H1 (cell line): ENCODE measurements at regions not wholly inside any gene's neighbourhood (a gene's known extent, or its start where the extent isn't known, plus 50 kb on each side); places are given as distances from the start of the nearest gene placed in this dataset.

Source experiments
- CTCF ChIA-PET: fragments of 300-600 bp; sonication (Branson Sonifier 250); formaldehyde crosslinking; loops from one replicate; lab custom pipeline; 2021; ENCODE audit not compliant: partially characterized antibody; lab: Charles Lee
- POLR2A ChIA-PET: fragments of 300-600 bp; sonication (Branson Sonifier 250); formaldehyde crosslinking; loops from one replicate; lab custom pipeline; 2021; ENCODE audit warnings: inconsistent platforms; ENCODE audit not compliant: partially characterized antibody; lab: Charles Lee
- DNase-seq, 2 experiments: peaks; one replicate each; pipeline versions ENCODE4 v3.0.0 to v3.0.0-alpha.2; 2010 to 2022; ENCODE audit warnings: low spot score in 2 of 2, low read depth in 1 of 2, mixed read lengths in 1 of 2
- FAIRE-seq: peaks from 2 replicates; lab custom pipeline; 2011; peaks lifted over from hg19 to GRCh38; lab: Jason Lieb, UNC
- H2AFZ ChIP-seq: 2 replicates; pipeline ENCODE4 v1.8.1; 2012; ENCODE audit warnings: low read length, inconsistent platforms
- H2AK5ac ChIP-seq: 2 replicates; pipeline ENCODE4 v1.6.1; 2013; ENCODE audit warnings: low read depth, low read length
- H2BK120ac ChIP-seq: replicated peaks from 2 replicates; pipeline ENCODE3; 2013; ENCODE audit warnings: low read depth, low read length, inconsistent platforms
- H2BK12ac ChIP-seq: 2 replicates; pipeline ENCODE4 v1.6.1; 2013; ENCODE audit warnings: low read depth, low read length
- H2BK15ac ChIP-seq: 2 replicates; pipeline ENCODE4 v1.6.1; 2013; ENCODE audit warnings: low read length
- H2BK20ac ChIP-seq: 2 replicates; pipeline ENCODE4 v1.6.1; 2013; ENCODE audit warnings: low read length
- H2BK5ac ChIP-seq: 2 replicates; pipeline ENCODE4 v1.6.1; 2013; ENCODE audit warnings: low read depth, low read length
- H3K14ac ChIP-seq: 2 replicates; pipeline ENCODE4 v1.6.1; 2013; ENCODE audit warnings: inconsistent platforms; ENCODE audit not compliant: insufficient read length
- H3K18ac ChIP-seq: 2 replicates; pipeline ENCODE4 v1.6.1; 2013; ENCODE audit warnings: low read length; ENCODE audit errors: extremely low read depth
- H3K23ac ChIP-seq: 2 replicates; pipeline ENCODE4 v1.6.1; 2013; ENCODE audit warnings: inconsistent platforms; ENCODE audit not compliant: insufficient read length
- H3K23me2 ChIP-seq: 2 replicates; pipeline ENCODE4 v1.6.1; 2013; ENCODE audit warnings: low read depth, low read length
- H3K27ac ChIP-seq: 2 replicates; pipeline ENCODE4 v1.6.1; 2011; ENCODE audit warnings: low read depth, low read length, inconsistent platforms
- H3K27me3 ChIP-seq, 4 experiments: replicated peaks in 1 of 4; 1 replicate in 1 of 4; 2 replicates in 3 of 4; pipeline versions ENCODE4 v1.6.1 to v1.8.1; 2011 to 2013; ENCODE audit warnings: low read length in 3 of 4, mild to moderate bottlenecking in 3 of 4, inconsistent platforms in 2 of 4, mixed read lengths in 2 of 4, moderate library complexity in 1 of 4; ENCODE audit not compliant: control insufficient read depth in 3 of 4, insufficient read depth in 3 of 4; ENCODE audit errors: extremely low read depth in 1 of 4
- H3K36me3 ChIP-seq, 4 experiments: 2 replicates each; pipeline versions ENCODE4 v1.6.1 to v1.8.1; 2011 to 2013; ENCODE audit warnings: mild to moderate bottlenecking in 4 of 4, low read length in 3 of 4, moderate library complexity in 2 of 4, control low read depth in 1 of 4, inconsistent platforms in 1 of 4; ENCODE audit not compliant: insufficient read depth in 4 of 4, control insufficient read depth in 2 of 4
- H3K4ac ChIP-seq: replicated peaks from 2 replicates; pipeline ENCODE3; 2013; ENCODE audit warnings: low read length, low read depth, mixed read lengths, inconsistent platforms; ENCODE audit not compliant: insufficient read length
- H3K4me1 ChIP-seq, 4 experiments: replicated peaks in 1 of 4; 1 replicate in 1 of 4; 2 replicates in 3 of 4; pipeline versions ENCODE4 v1.6.1 to v1.8.1; 2011 to 2013; ENCODE audit warnings: low read length in 3 of 4, inconsistent platforms in 2 of 4, mixed read lengths in 1 of 4; ENCODE audit not compliant: insufficient read depth in 4 of 4, control insufficient read depth in 3 of 4
- H3K4me2 ChIP-seq, 2 experiments: 2 replicates each; pipeline versions ENCODE4 v1.6.1 to v1.8.1; 2011 to 2013; ENCODE audit warnings: low read depth in 2 of 2, low read length in 2 of 2, control low read depth in 1 of 2, inconsistent platforms in 1 of 2, mild to moderate bottlenecking in 1 of 2; ENCODE audit not compliant: insufficient read depth in 1 of 2
- H3K4me3 ChIP-seq, 4 experiments: fragments of 200-600, 300-600 bp in 1 of 4; sonication (generic), shearing (Covaris generic), sonication (Bioruptor Twin) in 1 of 4; 2 replicates each; pipeline versions ENCODE4 v1.5.1 to v1.8.1; 2011 to 2016; ENCODE audit warnings: low read length in 4 of 4, low read depth in 3 of 4, control low read depth in 2 of 4, inconsistent platforms in 2 of 4, mild to moderate bottlenecking in 2 of 4, mixed read lengths in 1 of 4, moderate library complexity in 1 of 4; ENCODE audit not compliant: insufficient read depth in 2 of 4; ENCODE audit errors: extremely low read depth in 1 of 4
- H3K56ac ChIP-seq: replicated peaks from 2 replicates; pipeline ENCODE3; 2013; ENCODE audit warnings: low read depth, mild to moderate bottlenecking, mixed read lengths, low read length, inconsistent platforms; ENCODE audit not compliant: insufficient read length
- H3K79me1 ChIP-seq: 2 replicates; pipeline ENCODE4 v1.6.1; 2013; ENCODE audit warnings: low read depth, low read length, control low read depth
- H3K79me2 ChIP-seq, 2 experiments: 2 replicates each; pipeline versions ENCODE4 v1.6.1 to v1.8.1; 2012 to 2013; ENCODE audit warnings: low read length in 2 of 2, mild to moderate bottlenecking in 2 of 2, inconsistent platforms in 1 of 2; ENCODE audit not compliant: insufficient read depth in 2 of 2, control insufficient read depth in 1 of 2
- H3K9ac ChIP-seq, 4 experiments: replicated peaks in 1 of 4; 1 replicate in 1 of 4; 2 replicates in 3 of 4; pipeline versions ENCODE4 v1.6.1 to v1.8.1; 2011 to 2013; ENCODE audit warnings: low read depth in 3 of 4, low read length in 3 of 4, control low read depth in 2 of 4, mild to moderate bottlenecking in 2 of 4, moderate library complexity in 2 of 4, inconsistent platforms in 1 of 4; ENCODE audit errors: extremely low read depth in 1 of 4
- H3K9me3 ChIP-seq, 2 experiments: 2 replicates each; pipeline versions ENCODE4 v1.6.1 to v1.8.1; 2012 to 2013; ENCODE audit warnings: mild to moderate bottlenecking in 2 of 2, moderate library complexity in 2 of 2, control low read depth in 1 of 2, inconsistent platforms in 1 of 2, low read depth in 1 of 2, low read length in 1 of 2, mixed read lengths in 1 of 2; ENCODE audit not compliant: insufficient read depth in 2 of 2
- H4K20me1 ChIP-seq, 2 experiments: replicated peaks in 1 of 2; 2 replicates each; pipeline versions ENCODE3 to v1.8.1; 2011 to 2013; ENCODE audit warnings: inconsistent platforms in 2 of 2, low read length in 2 of 2, mild to moderate bottlenecking in 1 of 2; ENCODE audit not compliant: insufficient read depth in 2 of 2, control insufficient read depth in 1 of 2
- H4K5ac ChIP-seq: 2 replicates; pipeline ENCODE4 v1.6.1; 2013; ENCODE audit warnings: low read length, low read depth, mixed read lengths, inconsistent platforms; ENCODE audit not compliant: insufficient read length
- H4K8ac ChIP-seq: 2 replicates; pipeline ENCODE4 v1.8.0; 2013; ENCODE audit warnings: mild to moderate bottlenecking, moderate library complexity, low read length, inconsistent platforms; ENCODE audit not compliant: insufficient read depth; ENCODE audit errors: extremely low read depth
- H4K91ac ChIP-seq: replicated peaks from 2 replicates; pipeline ENCODE3; 2013; ENCODE audit warnings: low read length, mixed read lengths, inconsistent platforms; ENCODE audit not compliant: insufficient read length
- BACH1 ChIP-seq: IDR thresholded peaks from 2 replicates; pipeline ENCODE4 v1.6.1; 2012; ENCODE audit warnings: low read length, improper control_type of control experiment
- CBX5 ChIP-seq: fragments of 300-800, 300-1000 bp; sonication (generic); IDR thresholded peaks from 2 replicates; pipeline ENCODE4 v1.7.1; 2016; ENCODE audit warnings: antibody characterized with exemption, low read length, low read depth
- CHD2 ChIP-seq: IDR thresholded peaks from 2 replicates; pipeline ENCODE4 v1.6.1; 2012; ENCODE audit warnings: low read length, improper control_type of control experiment
- HDAC2 ChIP-seq, 2 experiments: fragments of 300-600 bp in 1 of 2; sonication (generic) in 1 of 2; IDR thresholded peaks; 2 replicates each; pipeline ENCODE4 v1.6.1; 2011 to 2012; ENCODE audit warnings: low read depth in 2 of 2, low read length in 2 of 2, mild to moderate bottlenecking in 2 of 2, moderate library complexity in 2 of 2, borderline replicate concordance in 1 of 2, inconsistent platforms in 1 of 2
- JUND ChIP-seq: IDR thresholded peaks from 2 replicates; pipeline ENCODE4 v1.6.1; 2011; ENCODE audit warnings: mild to moderate bottlenecking, improper control_type of control experiment, low read length
- POU5F1 ChIP-seq: IDR thresholded peaks from 2 replicates; pipeline ENCODE4 v1.6.1; 2011; ENCODE audit warnings: low read depth, mild to moderate bottlenecking, low read length, moderate library complexity
- SP4 ChIP-seq: IDR thresholded peaks from 2 replicates; pipeline ENCODE4 v1.6.1; 2012; ENCODE audit warnings: low read length, inconsistent platforms
- TBP ChIP-seq: IDR thresholded peaks from 2 replicates; pipeline ENCODE4 v1.6.1; 2011; ENCODE audit warnings: low read depth, low read length, improper control_type of control experiment
- USF2 ChIP-seq: IDR thresholded peaks from 2 replicates; pipeline ENCODE4 v1.6.1; 2011; ENCODE audit warnings: low read length, improper control_type of control experiment
- YY1 ChIP-seq: IDR thresholded peaks from 2 replicates; pipeline ENCODE4 v1.6.1; 2011; ENCODE audit warnings: low read depth, mild to moderate bottlenecking, low read length
- ZNF274 ChIP-seq: IDR thresholded peaks from 2 replicates; pipeline ENCODE4 v1.7.0; 2012; ENCODE audit warnings: low read length, borderline replicate concordance; ENCODE audit errors: extremely low read depth
- WGBS, 2 experiments: shearing (Covaris generic) in 1 of 2; methylation state at CpG; one replicate each; pipeline versions ENCODE4 v1.1.6 to v1.1.7; 2013 to 2015; ENCODE audit warnings: low lambda C conversion rate in 2 of 2, mixed read lengths in 2 of 2, inconsistent platforms in 1 of 2, low coverage in 1 of 2, missing lambda C conversion rate in 1 of 2; ENCODE audit not compliant: insufficient replicate concordance in 2 of 2, insufficient coverage in 1 of 2, insufficient read length in 1 of 2; ENCODE audit errors: extremely low coverage in 1 of 2, missing lambda C conversion rate in 1 of 2; 5-methylcytosine and 5-hydroxymethylcytosine counted together
- TF ChIP-seq, protein P1 (sequence below), 3 experiments: IDR thresholded peaks; 1 replicate in 2 of 3; 2 replicates in 1 of 3; pipeline versions ENCODE4 v1.5.1 to v1.6.1; 2011; ENCODE audit warnings: low read length in 3 of 3, mild to moderate bottlenecking in 3 of 3, inconsistent platforms in 2 of 3, low read depth in 1 of 3, moderate library complexity in 1 of 3; ENCODE audit not compliant: insufficient read depth in 1 of 3; ENCODE audit errors: control extremely low read depth in 1 of 3

GRCh38 chr9:1939466-1939865 lies 75.7 kb upstream of the SMARCA2 start:
- H2AK5ac ChIP-seq: no peak overlapping the region
- H3K4me3 ChIP-seq: no peak overlapping the region
- H3K9me3 ChIP-seq: peaks cover 3 to 4% of the 10 kb centered on the region in 2 experiments; a peak in 2 of 4 replicates
- H3K36me3 ChIP-seq: no peaks in the 10 kb centered on the region
- no peak overlapping the region for H2BK20ac ChIP-seq
- ChIA-PET CTCF (interaction anchor here (0.6 to 2.9 kb wide), 22 partner anchors 9 to 177 kb away, joined by 3 to 21 read pairs (median 3); no protein-coding TSS in a partner anchor), POLR2A (interaction anchor here (1.0 kb wide), 1 partner anchor 10 kb away, joined by 3 read pairs; no protein-coding TSS in a partner anchor)
- no peak overlapping the region for H3K4me2 ChIP-seq
- H2BK5ac ChIP-seq: no peak overlapping the region
- H3K27me3 ChIP-seq: no peaks in the 10 kb centered on the region
- no peak overlapping the region for H2BK15ac ChIP-seq
- no peak overlapping the region for H3K27ac ChIP-seq
- no peak for FAIRE-seq
- no peak overlapping the region for H2BK12ac ChIP-seq
- H3K79me1 ChIP-seq: no peaks in the 10 kb centered on the region
- H3K56ac ChIP-seq: no peak overlapping the region
- H3K4me1 ChIP-seq: no peaks in the 10 kb centered on the region
- H3K4ac ChIP-seq: no peak overlapping the region
- H3K14ac ChIP-seq: no peak overlapping the region
- no peak overlapping the region for H4K5ac ChIP-seq
- 80% methylated on average over 1 of the region's 1 CpG; no CpG with 5 or more reads in 1 of the 2 experiments for WGBS, 2 experiments
- H4K8ac ChIP-seq: no peak overlapping the region
- H3K9ac ChIP-seq: no peak overlapping the region
- no peak overlapping the region for H2BK120ac ChIP-seq
- DNase-seq: no peak
- no peak overlapping the region for H4K91ac ChIP-seq
- no peaks in the 10 kb centered on the region for H4K20me1 ChIP-seq
- H2AFZ ChIP-seq: no peak overlapping the region
- H3K18ac ChIP-seq: no peak overlapping the region
- no peaks in the 10 kb centered on the region for H3K23me2 ChIP-seq
- no peak overlapping the region for H3K23ac ChIP-seq
- no peaks in the 10 kb centered on the region for H3K79me2 ChIP-seq
- TF ChIP-seq ZNF274 (no peak), HDAC2 (IDR thresholded peaks at IDR 0.05; ENCODE audit: borderline replicate concordance in 1 of 2, low read depth in 2 of 2, low read length in 2 of 2) (no peak), POU5F1 (no peak), TBP (no peak), BACH1 (no peak), JUND (no peak), USF2 (no peak), SP4 (no peak), YY1 (no peak), CHD2 (no peak), CBX5 (no peak)
- TF ChIP-seq, protein P1, sequence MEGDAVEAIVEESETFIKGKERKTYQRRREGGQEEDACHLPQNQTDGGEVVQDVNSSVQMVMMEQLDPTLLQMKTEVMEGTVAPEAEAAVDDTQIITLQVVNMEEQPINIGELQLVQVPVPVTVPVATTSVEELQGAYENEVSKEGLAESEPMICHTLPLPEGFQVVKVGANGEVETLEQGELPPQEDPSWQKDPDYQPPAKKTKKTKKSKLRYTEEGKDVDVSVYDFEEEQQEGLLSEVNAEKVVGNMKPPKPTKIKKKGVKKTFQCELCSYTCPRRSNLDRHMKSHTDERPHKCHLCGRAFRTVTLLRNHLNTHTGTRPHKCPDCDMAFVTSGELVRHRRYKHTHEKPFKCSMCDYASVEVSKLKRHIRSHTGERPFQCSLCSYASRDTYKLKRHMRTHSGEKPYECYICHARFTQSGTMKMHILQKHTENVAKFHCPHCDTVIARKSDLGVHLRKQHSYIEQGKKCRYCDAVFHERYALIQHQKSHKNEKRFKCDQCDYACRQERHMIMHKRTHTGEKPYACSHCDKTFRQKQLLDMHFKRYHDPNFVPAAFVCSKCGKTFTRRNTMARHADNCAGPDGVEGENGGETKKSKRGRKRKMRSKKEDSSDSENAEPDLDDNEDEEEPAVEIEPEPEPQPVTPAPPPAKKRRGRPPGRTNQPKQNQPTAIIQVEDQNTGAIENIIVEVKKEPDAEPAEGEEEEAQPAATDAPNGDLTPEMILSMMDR (IDR thresholded peaks at IDR 0.05; ENCODE audit: control extremely low read depth in 1 of 3, insufficient read depth in 1 of 3, low read depth in 1 of 3, low read length in 3 of 3): no peak
